H7 (cell line): ENCODE measurements at regions not wholly inside any gene's neighbourhood (a gene's known extent, or its start where the extent isn't known, plus 50 kb on each side); places are given as distances from the start of the nearest gene placed in this dataset.

ENCODE experiments used
- DNase-seq: peaks from one replicate; pipeline ENCODE4 v3.0.0; 2012
- H3K27me3 ChIP-seq: 2 replicates; pipeline ENCODE4 v1.6.0; 2011; ENCODE audit warnings: mild to moderate bottlenecking, low read length; ENCODE audit not compliant: control insufficient read depth, insufficient read depth
- H3K36me3 ChIP-seq: replicated peaks from 2 replicates; pipeline ENCODE4 v1.5.1; 2011; ENCODE audit warnings: low read length; ENCODE audit not compliant: control insufficient read depth, insufficient read depth
- H3K4me3 ChIP-seq: 2 replicates; pipeline ENCODE4 v1.5.1; 2011; ENCODE audit warnings: low read depth, mild to moderate bottlenecking, control low read depth, low read length, moderate library complexity; ENCODE audit not compliant: insufficient read depth

- no peak for DNase-seq
- Histone ChIP-seq H3K27me3 (no peaks in the 10 kb centered on the region), H3K36me3 (no peaks in the 10 kb centered on the region), H3K4me3 (no peak overlapping the region)
These were observed 82.0 kb upstream of the LRIG1 start for GRCh38 chr3:66582721-66583423.

- Histone ChIP-seq H3K4me3 (no peak overlapping the region), H3K36me3 (no peaks in the 10 kb centered on the region), H3K27me3 (no peaks in the 10 kb centered on the region)
- no peak for DNase-seq
These were observed 82.7 kb upstream of the LRIG1 start for GRCh38 chr3:66583424-66584040.

- H3K4me3 ChIP-seq: no peak overlapping the region
- no peaks in the 10 kb centered on the region for H3K27me3 ChIP-seq
- no peaks in the 10 kb centered on the region for H3K36me3 ChIP-seq
- DNase-seq: no peak
These were observed 84.8 kb upstream of the LRIG1 start for GRCh38 chr3:66585520-66586095.

GRCh38 chr3:66586853-66587252 lies 86.0 kb upstream of the LRIG1 start:
- H3K4me3 ChIP-seq: no peak overlapping the region
- no peak for DNase-seq
- no peaks in the 10 kb centered on the region for H3K27me3 ChIP-seq
- H3K36me3 ChIP-seq: no peaks in the 10 kb centered on the region

DNA sequence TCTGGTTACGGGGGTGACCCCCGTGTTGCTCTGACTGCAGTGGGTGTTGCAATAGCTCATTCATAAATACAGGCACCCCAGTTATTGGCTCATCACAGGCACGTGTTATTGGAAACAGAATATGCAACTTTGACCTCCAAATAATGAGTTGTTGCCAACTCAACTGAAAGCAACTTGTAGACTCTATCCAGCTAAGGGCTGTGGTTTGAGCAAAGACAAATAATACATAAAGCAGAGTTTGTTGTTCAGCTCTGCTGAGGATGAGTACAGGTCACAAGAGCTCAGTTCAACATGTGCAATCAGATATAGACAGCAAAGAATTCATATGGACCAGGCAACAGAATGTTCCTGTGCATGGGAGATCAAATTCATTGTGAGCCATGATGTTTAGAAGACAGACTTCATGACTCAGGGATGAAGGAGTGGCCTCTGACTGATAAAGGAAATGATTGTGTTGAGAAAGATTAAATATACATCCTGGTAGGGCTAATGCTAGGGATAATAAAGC lies 87.6 kb upstream of the LRIG1 start:
- H3K4me3 ChIP-seq: no peak overlapping the region
- DNase-seq: no peak
- H3K27me3 ChIP-seq: no peaks in the 10 kb centered on the region
- H3K36me3 ChIP-seq: no peaks in the 10 kb centered on the region

- peak; percentile 43 for DNase-seq
- no peak overlapping the region for H3K4me3 ChIP-seq
These were observed 91.4 kb upstream of the LRIG1 start for GRCh38 chr3:66592016-66592761.

GRCh38 chr3:66592927-66593625 lies 92.3 kb upstream of the LRIG1 start:
- no peaks in the 10 kb centered on the region for H3K27me3 ChIP-seq
- H3K36me3 ChIP-seq: no peaks in the 10 kb centered on the region
- no peak for DNase-seq
- no peak overlapping the region for H3K4me3 ChIP-seq

More at GRCh38 chr3:66592016-66592761, 91.4 kb upstream of the LRIG1 start:
- no peaks in the 10 kb centered on the region for H3K27me3 ChIP-seq
- no peaks in the 10 kb centered on the region for H3K36me3 ChIP-seq

DNA sequence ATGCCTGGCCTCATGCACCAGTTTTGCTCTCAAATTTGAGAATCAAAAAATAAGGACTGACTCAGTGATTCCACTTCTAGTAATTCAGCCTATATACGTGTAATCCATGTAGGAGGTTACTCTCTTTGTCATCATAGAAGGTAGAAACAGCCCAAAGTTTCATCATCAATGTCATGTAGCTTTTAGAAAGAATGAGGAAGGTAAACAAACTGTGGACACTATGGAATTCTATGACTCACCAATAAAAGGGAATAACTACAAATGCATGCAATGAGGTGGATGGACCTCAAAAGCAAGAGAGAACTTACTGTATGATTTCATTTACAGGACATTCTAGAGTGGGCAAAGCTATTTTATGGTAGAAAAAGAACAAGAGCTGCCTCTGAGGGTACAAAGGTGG lies 93.2 kb upstream of the LRIG1 start:
- Histone ChIP-seq H3K4me3 (no peak overlapping the region), H3K27me3 (no peaks in the 10 kb centered on the region), H3K36me3 (no peaks in the 10 kb centered on the region)
- no peak for DNase-seq

DNA sequence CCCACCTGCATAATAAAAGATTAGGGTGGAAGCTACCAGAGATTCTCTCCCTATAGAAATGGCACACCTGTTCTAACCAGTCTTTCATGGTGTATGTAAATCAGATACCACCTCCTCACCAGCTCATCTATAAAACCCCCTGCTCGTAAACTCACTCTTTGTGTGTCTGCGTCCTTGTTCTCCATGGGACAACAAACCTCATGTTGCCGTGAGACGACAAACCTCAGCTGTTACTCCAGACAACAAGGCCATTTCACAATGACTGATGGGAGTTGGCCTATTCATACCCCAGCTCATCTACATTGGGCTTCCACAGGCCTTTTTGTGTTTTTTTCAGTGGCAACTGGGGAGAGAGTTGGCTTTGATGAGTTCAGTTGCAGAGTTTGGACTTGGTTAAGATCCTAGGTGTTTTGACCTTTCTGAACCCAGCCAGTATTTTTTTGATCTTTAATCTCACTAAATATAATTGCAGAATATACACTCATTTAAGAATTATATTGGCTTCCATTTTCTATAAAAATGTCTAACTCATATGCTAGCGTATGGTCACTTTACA lies 96.6 kb upstream of the LRIG1 start:
- Histone ChIP-seq H3K4me3 (no peak overlapping the region), H3K36me3 (no peaks in the 10 kb centered on the region), H3K27me3 (no peaks in the 10 kb centered on the region)
- no peak for DNase-seq

GRCh38 chr3:66598168-66598567 lies 97.3 kb upstream of the LRIG1 start:
- no peak for DNase-seq
- H3K36me3 ChIP-seq: no peaks in the 10 kb centered on the region
- no peaks in the 10 kb centered on the region for H3K27me3 ChIP-seq
- H3K4me3 ChIP-seq: no peak overlapping the region

- H3K36me3 ChIP-seq: no peaks in the 10 kb centered on the region
- H3K4me3 ChIP-seq: no peak overlapping the region
- DNase-seq: no peak
- no peaks in the 10 kb centered on the region for H3K27me3 ChIP-seq
These were observed 101.4 kb upstream of the LRIG1 start for GRCh38 chr3:66602237-66602636.

DNA sequence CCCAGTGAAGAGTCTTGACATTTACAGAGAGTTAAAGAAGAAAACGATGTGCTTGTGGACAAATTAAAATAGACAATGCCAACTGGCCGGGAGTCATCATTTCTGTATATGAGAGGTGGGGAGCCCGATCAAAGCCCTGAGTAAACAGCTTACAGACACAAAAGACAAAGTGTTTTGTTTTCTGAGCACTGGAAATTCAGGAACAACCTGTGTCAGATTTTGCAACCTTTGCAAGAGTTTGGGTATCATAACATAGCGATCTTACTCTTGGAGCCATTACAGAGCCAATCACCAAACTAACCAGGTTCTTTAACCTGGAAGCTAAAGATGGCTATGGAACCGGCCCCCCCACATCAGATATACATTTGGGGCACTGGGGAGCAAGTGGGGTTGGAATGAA lies 101.9 kb upstream of the LRIG1 start:
- H3K36me3 ChIP-seq: no peaks in the 10 kb centered on the region
- H3K27me3 ChIP-seq: no peaks in the 10 kb centered on the region
- no peak for DNase-seq
- no peak overlapping the region for H3K4me3 ChIP-seq

GRCh38 chr3:66603151-66603611 lies 102.4 kb upstream of the LRIG1 start:
- no peaks in the 10 kb centered on the region for H3K27me3 ChIP-seq
- no peak for DNase-seq
- no peaks in the 10 kb centered on the region for H3K36me3 ChIP-seq
- no peak overlapping the region for H3K4me3 ChIP-seq

- H3K36me3 ChIP-seq: no peaks in the 10 kb centered on the region
- H3K27me3 ChIP-seq: no peaks in the 10 kb centered on the region
- DNase-seq: no peak
These were observed 103.7 kb upstream of the LRIG1 start for GRCh38 chr3:66604481-66604880.

More at GRCh38 chr3:66604481-66604880, 103.7 kb upstream of the LRIG1 start:
- no peak overlapping the region for H3K4me3 ChIP-seq
